Omental fat pad (tissue), 3 donors: ENCODE measurements at regions not wholly inside any gene's neighbourhood (a gene's known extent, or its start where the extent isn't known, plus 50 kb on each side); places are given as distances from the start of the nearest gene placed in this dataset.

ENCODE experiments used
- ATAC-seq: fragments of 150-250 bp; one replicate; pipeline ENCODE4 v1.9.1; 2016; ENCODE audit warnings: mild to moderate bottlenecking, moderate library complexity; ENCODE audit not compliant: low FRiP score
- DNase-seq: peaks from one replicate; pipeline ENCODE4 v3.0.0-alpha.2; 2019; ENCODE audit warnings: low spot score
- CTCF ChIP-seq, 3 donors: fragments of 450-650 bp; IDR thresholded peaks; one replicate each; pipeline ENCODE4 v1.5.1; 2016 to 2017; ENCODE audit warnings: antibody characterized with exemption in 3 of 3, mild to moderate bottlenecking in 3 of 3, moderate library complexity in 2 of 3

- ATAC-seq (no peak), DNase-seq (no peak)
- no peak for TF ChIP-seq CTCF (IDR thresholded peaks at IDR 0.05)
Measured at GRCh38 chr11:121881806-121882205, 234.2 kb downstream of the BLID start.

GRCh38 chr11:121877152-121877551 is 238.9 kb downstream of the BLID start:
- TF ChIP-seq CTCF (IDR thresholded peaks at IDR 0.05): no peak
- DNase-seq (no peak), ATAC-seq (no peak)

GRCh38 chr11:121873766-121874165 is 242.2 kb downstream of the BLID start:
- ATAC-seq (no peak), DNase-seq (no peak)
- no peak for TF ChIP-seq CTCF (IDR thresholded peaks at IDR 0.05)

- DNase-seq (no peak), ATAC-seq (no peak)
- no peak for TF ChIP-seq CTCF (IDR thresholded peaks at IDR 0.05)
Measured at GRCh38 chr11:121872356-121872755, 243.7 kb downstream of the BLID start.

- ATAC-seq (no peak), DNase-seq (no peak)
- no peak for TF ChIP-seq CTCF (IDR thresholded peaks at IDR 0.05)
Measured at GRCh38 chr11:121870206-121871045, 245.6 kb downstream of the BLID start.

GRCh38 chr11:121869478-121869877 is 246.5 kb downstream of the BLID start:
- DNase-seq (no peak), ATAC-seq (no peak)
- no peak for TF ChIP-seq CTCF (IDR thresholded peaks at IDR 0.05)

- ATAC-seq (no peak), DNase-seq (no peak)
- TF ChIP-seq CTCF (IDR thresholded peaks at IDR 0.05): no peak
Measured at GRCh38 chr11:121866754-121867153, 249.3 kb downstream of the BLID start.
